ENCODE measurements at regions not wholly inside any gene's neighbourhood (a gene's known extent, or its start where the extent isn't known, plus 50 kb on each side); places are given as distances from the start of the nearest gene placed in this dataset.

DNA sequence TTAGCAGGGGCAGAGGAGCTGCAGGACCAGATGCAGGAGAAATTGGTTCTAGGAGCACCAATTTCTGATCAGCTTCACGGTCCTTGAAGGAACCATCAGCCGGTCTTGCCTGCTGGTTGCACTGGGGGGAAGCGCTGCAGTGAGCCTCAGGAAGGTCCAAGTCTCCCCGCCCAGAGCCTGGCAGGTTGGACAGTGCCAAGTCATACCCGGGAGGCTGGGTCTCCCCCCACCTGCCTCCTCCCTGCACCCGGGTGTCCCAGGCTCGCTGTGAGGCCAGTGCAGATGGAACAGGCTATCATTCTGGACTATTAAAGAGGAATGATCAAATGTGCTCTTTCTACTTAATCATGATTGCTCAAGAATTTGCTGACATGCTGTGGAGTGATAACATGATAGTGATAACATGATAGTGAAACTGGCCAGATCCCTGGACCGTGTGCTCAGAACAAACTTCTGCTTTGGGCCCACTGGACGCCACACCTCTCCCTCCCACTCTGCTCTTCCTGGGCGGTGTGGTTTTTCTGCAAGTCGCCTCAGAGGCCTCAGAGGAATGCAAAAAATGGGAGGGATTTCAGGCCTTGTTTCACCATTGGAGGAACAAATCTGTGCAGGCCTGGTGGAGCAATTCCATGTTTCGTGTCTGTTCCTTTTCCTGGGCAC, 236.0 kb downstream of the IRF8 start:
- Histone ChIP-seq H3K4me1 (ENCODE audit: control insufficient read depth, insufficient read depth, low read length, unreplicated experiment) (no peaks in the 10 kb centered on the region), H3K36me3 (ENCODE audit: insufficient read depth, low read length) (no peaks in the 10 kb centered on the region), H2AFZ (ENCODE audit: low read length, unreplicated experiment) (no peak overlapping the region), H3K27me3 (ENCODE audit: insufficient read depth, low read length) (no peaks in the 10 kb centered on the region), H3K79me2 (ENCODE audit: control insufficient read depth, insufficient read depth, low read length, unreplicated experiment) (no peaks in the 10 kb centered on the region), H3K27ac (ENCODE audit: low read depth, low read length) (no peak overlapping the region), H3K4me3 (ENCODE audit: low read depth, low read length) (no peak overlapping the region)

DNA sequence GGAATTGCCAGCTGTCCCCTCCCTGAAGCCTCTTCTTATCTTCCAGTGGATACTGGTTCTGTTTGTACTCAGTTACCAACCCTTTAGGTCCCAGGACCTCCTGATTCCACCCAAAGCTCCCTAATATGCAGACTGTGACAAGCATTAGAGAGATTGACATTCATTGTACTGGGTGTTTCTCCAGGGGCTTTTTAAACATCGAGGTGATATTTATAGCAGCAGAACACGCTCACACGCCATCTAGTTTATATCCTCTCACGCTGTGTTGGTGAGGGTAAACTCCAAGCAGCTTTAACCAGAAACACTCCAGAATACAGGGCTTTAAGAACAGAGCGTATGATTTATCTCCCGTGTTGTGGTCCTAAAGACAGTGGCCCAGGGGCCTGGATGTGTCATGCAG, 238.4 kb downstream of the IRF8 start:
- H3K27ac ChIP-seq (ENCODE audit: low read depth, low read length) = no peak overlapping the region
- H3K36me3 ChIP-seq (ENCODE audit: insufficient read depth, low read length) = no peaks in the 10 kb centered on the region
- H3K4me3 ChIP-seq (ENCODE audit: low read depth, low read length) = no peak overlapping the region
- H3K27me3 ChIP-seq (ENCODE audit: insufficient read depth, low read length) = no peaks in the 10 kb centered on the region
- H3K79me2 ChIP-seq (ENCODE audit: control insufficient read depth, insufficient read depth, low read length, unreplicated experiment) = no peaks in the 10 kb centered on the region
- no peak overlapping the region for H2AFZ ChIP-seq (ENCODE audit: low read length, unreplicated experiment)
- H3K4me1 ChIP-seq (ENCODE audit: control insufficient read depth, insufficient read depth, low read length, unreplicated experiment) = no peaks in the 10 kb centered on the region

DNA sequence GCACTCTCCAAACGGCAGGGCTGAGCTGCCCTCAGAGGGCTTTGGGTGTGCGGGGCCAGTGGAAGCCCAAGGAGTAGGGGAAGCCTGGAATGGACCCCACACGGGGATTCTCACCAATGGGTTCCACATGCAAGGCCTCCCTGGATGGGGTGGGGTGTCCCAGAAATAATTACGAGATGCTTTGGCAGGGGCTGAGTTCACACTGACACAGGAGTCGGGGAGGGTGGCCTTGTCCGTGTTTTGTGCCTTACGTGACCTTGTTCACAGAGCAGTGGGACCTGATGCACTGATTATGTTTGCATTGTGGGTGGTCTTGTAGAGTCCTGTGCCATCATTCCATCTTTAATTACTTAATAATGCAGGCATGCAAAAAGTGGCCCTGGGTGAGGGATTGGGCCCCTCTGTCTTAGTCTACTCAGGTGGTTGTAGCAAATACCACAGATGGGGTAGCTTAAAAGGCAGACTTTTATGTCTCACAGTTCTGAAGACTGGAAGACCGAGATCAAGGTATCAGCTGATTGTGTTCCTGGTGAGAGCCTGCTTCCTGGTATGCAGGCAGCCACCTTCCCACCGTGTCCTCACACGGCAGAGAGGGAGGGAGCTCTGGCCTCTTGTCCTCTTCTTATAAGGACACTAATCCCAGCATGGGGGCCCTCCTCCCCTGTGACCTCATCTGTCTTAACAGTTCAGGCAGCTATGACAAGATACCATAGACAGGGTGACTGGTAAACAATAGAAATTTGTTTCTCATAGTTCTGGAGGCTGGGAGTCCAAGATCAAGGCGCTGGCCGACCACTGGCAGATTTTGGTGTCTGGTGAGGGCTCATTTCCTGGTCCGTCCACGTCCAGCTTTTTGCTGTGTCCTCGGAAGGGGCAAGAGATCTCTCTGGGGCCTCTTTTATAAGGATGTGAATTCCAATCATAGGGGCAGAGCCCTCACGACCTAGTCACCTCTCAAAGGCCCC, 239.4 kb downstream of the IRF8 start:
- no peaks in the 10 kb centered on the region for H3K79me2 ChIP-seq (ENCODE audit: control insufficient read depth, insufficient read depth, low read length, unreplicated experiment)
- no peaks in the 10 kb centered on the region for H3K36me3 ChIP-seq (ENCODE audit: insufficient read depth, low read length)
- no peak overlapping the region for H3K27ac ChIP-seq (ENCODE audit: low read depth, low read length)
- no peaks in the 10 kb centered on the region for H3K4me1 ChIP-seq (ENCODE audit: control insufficient read depth, insufficient read depth, low read length, unreplicated experiment)
- no peaks in the 10 kb centered on the region for H3K27me3 ChIP-seq (ENCODE audit: insufficient read depth, low read length)
- H3K4me3 ChIP-seq (ENCODE audit: low read depth, low read length) = no peak overlapping the region
- no peak overlapping the region for H2AFZ ChIP-seq (ENCODE audit: low read length, unreplicated experiment)

DNA sequence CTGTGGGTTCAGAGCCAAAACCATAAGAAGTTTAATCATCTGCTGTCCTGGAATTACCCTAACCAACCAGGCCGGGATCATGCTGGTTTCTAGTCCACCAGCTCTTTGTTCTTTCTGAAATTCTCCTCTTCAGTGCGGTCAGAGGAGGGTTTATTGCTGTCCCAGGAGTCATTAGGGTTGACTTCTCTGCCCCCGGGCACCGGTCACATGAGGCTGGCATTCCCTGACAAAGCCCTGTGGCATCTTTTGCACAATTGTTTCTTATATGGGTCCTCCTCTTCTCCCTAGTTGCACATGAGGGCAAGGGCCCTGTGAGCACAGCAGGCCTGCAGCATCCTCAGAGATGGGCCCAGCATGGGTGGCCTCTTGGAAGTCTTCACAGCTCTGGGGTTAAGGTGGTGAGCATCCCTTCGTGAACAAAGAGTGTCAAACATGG, 243.9 kb downstream of the IRF8 start:
- no peak overlapping the region for H3K4me3 ChIP-seq (ENCODE audit: low read depth, low read length)
- no peak overlapping the region for H3K27ac ChIP-seq (ENCODE audit: low read depth, low read length)
- H2AFZ ChIP-seq (ENCODE audit: low read length, unreplicated experiment) = no peak overlapping the region
- no peaks in the 10 kb centered on the region for H3K27me3 ChIP-seq (ENCODE audit: insufficient read depth, low read length)
- no peaks in the 10 kb centered on the region for H3K4me1 ChIP-seq (ENCODE audit: control insufficient read depth, insufficient read depth, low read length, unreplicated experiment)
- no peaks in the 10 kb centered on the region for H3K79me2 ChIP-seq (ENCODE audit: control insufficient read depth, insufficient read depth, low read length, unreplicated experiment)
- H3K36me3 ChIP-seq (ENCODE audit: insufficient read depth, low read length) = no peaks in the 10 kb centered on the region

DNA sequence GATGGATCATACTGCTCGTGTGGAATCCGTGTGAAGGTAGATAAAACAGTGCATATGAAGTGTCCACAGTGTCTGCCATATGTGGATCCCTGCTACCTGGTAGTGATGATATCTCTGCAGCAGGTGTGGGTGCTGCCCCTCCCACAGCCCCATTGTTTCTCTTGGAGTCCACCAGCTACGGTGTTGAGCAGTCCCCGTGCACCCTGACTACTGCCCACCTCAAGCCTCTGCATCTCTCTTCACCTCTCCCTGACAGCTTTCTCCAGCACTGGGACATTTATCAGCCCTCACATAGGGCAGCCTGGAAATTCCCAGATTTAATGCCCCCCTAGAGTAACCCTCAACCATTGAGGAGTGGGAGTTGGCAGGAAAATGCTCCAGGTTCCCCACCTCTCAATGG, 244.7 kb downstream of the IRF8 start:
- no peak overlapping the region for H3K4me3 ChIP-seq (ENCODE audit: low read depth, low read length)
- no peaks in the 10 kb centered on the region for H3K27me3 ChIP-seq (ENCODE audit: insufficient read depth, low read length)
- H3K27ac ChIP-seq (ENCODE audit: low read depth, low read length) = no peak overlapping the region
- H2AFZ ChIP-seq (ENCODE audit: low read length, unreplicated experiment) = no peak overlapping the region
- H3K4me1 ChIP-seq (ENCODE audit: control insufficient read depth, insufficient read depth, low read length, unreplicated experiment) = no peaks in the 10 kb centered on the region
- H3K79me2 ChIP-seq (ENCODE audit: control insufficient read depth, insufficient read depth, low read length, unreplicated experiment) = no peaks in the 10 kb centered on the region
- H3K36me3 ChIP-seq (ENCODE audit: insufficient read depth, low read length) = no peaks in the 10 kb centered on the region

DNA sequence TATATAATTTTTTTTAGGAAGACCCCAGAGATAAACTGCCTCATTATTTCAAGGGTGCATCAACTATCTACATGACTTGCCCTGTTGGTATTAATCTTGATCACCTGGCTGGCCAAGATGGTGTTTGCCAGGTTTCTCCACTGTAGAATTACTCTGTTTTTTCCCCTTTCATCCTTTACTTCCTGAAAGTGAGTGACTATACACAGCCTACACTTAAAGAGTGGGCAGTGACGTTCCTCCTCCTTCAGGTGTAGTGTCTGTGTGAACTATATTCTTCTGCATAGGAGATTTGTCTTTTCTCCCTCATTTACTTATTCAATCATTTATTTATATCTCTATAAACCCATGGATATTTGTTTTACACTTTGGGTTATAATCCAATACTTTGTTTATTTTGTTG, 246.7 kb downstream of the IRF8 start:
- no peak overlapping the region for H3K4me3 ChIP-seq (ENCODE audit: low read depth, low read length)
- H3K4me1 ChIP-seq (ENCODE audit: control insufficient read depth, insufficient read depth, low read length, unreplicated experiment) = no peaks in the 10 kb centered on the region
- no peak overlapping the region for H2AFZ ChIP-seq (ENCODE audit: low read length, unreplicated experiment)
- no peaks in the 10 kb centered on the region for H3K79me2 ChIP-seq (ENCODE audit: control insufficient read depth, insufficient read depth, low read length, unreplicated experiment)
- no peaks in the 10 kb centered on the region for H3K36me3 ChIP-seq (ENCODE audit: insufficient read depth, low read length)
- peaks cover 12% of the 10 kb centered on the region for H3K27me3 ChIP-seq (ENCODE audit: insufficient read depth, low read length)
- H3K27ac ChIP-seq (ENCODE audit: low read depth, low read length) = no peak overlapping the region

DNA sequence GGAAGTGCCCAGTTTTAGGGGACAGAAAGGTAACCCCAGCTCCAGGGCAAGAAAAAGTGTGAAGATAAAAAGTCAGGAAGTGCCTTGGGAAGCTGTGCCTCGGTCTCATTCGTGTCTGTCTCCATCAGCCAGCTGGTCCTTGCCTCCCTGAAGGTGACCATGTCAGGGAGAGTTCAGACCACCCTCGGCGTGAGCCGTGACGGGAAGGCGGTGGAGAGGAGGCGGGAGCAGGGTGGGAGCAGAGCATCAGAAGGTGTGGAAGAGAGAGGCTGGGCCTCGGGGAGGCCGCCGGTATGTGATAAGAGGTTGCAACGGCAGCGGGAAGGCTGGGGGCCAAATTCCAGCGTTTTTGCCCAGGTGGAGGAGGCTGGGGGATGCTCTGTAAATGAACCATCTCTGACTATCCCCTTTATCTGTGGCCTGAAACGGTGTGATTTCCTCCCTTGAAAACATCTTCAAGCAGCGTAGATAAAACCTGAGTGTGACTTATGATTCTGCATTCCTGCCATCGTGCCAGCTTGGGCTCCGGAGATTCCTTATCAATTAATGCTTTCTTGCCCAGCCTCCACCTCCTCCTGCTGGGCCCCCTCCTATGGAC, 251.8 kb downstream of the IRF8 start:
- Histone ChIP-seq H3K27ac (ENCODE audit: low read depth, low read length) (no peak overlapping the region), H3K4me1 (ENCODE audit: control insufficient read depth, insufficient read depth, low read length, unreplicated experiment) (no peaks in the 10 kb centered on the region)

DNA sequence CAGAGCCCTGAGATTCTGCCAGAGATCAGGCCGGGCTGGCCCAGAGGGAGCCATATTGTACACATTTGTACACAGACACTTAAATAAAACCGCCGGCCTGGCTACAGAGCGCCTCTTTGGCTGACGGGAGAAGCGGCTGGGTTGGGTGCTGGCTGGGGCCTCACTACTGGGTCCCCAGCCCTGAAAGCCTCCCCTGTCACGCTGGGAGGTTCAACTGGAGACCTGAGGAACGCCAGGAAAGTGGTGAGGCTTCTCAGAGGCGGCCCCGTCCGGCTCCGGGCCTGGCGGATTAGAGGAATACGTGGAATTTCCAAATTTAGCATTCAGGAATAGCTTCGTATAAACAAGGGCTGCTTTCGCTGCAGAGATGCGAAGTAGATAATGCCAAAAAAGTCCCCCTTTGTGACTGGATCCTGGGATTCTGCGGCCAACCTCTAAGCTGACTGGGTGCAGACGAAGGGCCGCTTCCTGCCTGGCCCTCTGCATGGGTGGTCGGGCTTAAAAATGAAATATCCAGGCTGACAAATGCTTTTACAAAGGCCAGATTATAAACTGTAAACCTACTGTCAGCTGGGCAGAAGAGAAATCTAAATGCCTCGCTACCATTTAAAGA, 252.4 kb downstream of the IRF8 start:
- Histone ChIP-seq H3K36me3 (ENCODE audit: insufficient read depth, low read length) (no peaks in the 10 kb centered on the region), H3K4me1 (ENCODE audit: control insufficient read depth, insufficient read depth, low read length, unreplicated experiment) (no peaks in the 10 kb centered on the region), H3K27ac (ENCODE audit: low read depth, low read length) (no peak overlapping the region), H3K27me3 (ENCODE audit: insufficient read depth, low read length) (peaks cover 38% of the 10 kb centered on the region), H3K79me2 (ENCODE audit: control insufficient read depth, insufficient read depth, low read length, unreplicated experiment) (no peaks in the 10 kb centered on the region), H2AFZ (ENCODE audit: low read length, unreplicated experiment) (no peak overlapping the region), H3K4me3 (ENCODE audit: low read depth, low read length) (no peak overlapping the region)

More for the DNA sequence above, 251.8 kb downstream of the IRF8 start:
- Histone ChIP-seq H3K4me3 (ENCODE audit: low read depth, low read length) (no peak overlapping the region), H3K79me2 (ENCODE audit: control insufficient read depth, insufficient read depth, low read length, unreplicated experiment) (no peaks in the 10 kb centered on the region), H3K27me3 (ENCODE audit: insufficient read depth, low read length) (peaks cover 33% of the 10 kb centered on the region), H3K36me3 (ENCODE audit: insufficient read depth, low read length) (no peaks in the 10 kb centered on the region), H2AFZ (ENCODE audit: low read length, unreplicated experiment) (no peak overlapping the region)

DNA sequence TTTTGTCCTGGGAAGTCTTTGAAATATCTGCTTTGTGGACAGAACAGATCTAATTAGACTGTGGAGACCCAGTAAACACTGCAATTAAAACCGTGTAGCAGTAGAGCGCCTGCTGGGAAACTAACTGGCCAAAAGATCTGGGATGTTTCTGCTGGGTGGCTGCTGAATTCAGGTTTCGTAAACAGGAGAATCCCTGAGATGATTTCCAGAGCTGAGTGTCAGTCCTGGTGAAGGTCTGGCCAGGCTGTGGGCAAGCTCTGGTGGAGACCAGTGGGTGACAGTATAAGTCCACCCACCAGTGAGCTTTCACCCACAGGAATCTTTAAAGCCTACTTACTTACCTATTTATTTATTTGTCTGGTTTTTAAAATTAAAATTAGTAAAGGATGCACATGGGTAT, 257.2 kb downstream of the IRF8 start:
- H3K36me3 ChIP-seq (ENCODE audit: insufficient read depth, low read length) = no peaks in the 10 kb centered on the region

DNA sequence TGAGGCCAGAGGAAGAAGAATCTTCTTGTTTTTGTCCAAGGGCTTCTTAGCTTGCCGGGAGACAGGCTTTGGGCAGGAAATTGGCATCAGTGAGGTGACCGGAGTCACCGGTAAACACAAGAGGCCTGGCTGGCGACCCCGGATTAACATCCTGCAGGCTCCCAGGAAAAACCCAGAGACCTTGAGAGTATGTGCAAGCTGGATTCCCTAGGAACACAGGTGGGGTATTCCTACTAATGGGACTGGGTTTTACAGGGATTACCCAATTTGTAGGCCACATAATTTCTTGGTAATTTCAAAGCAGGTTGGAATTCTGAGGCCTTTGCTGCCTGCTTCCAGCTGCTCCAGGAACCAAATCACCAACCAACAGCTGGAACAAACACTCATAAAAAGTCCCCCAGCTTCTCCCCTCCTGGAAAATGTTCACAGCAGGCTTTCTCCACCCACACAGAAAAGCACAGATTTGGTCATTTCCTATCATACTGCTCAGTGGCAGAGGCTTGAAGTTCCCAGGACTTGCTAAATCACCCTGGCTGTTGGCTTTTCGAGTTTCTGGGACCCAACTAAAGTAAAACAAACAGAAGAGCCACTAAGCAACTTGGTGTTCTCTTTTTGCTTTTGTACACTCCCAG, 258.8 kb downstream of the IRF8 start:
- H3K27ac ChIP-seq (ENCODE audit: low read depth, low read length) = no peak overlapping the region
- peaks cover 10% of the 10 kb centered on the region for H3K27me3 ChIP-seq (ENCODE audit: insufficient read depth, low read length)
- no peak overlapping the region for H2AFZ ChIP-seq (ENCODE audit: low read length, unreplicated experiment)
- no peaks in the 10 kb centered on the region for H3K36me3 ChIP-seq (ENCODE audit: insufficient read depth, low read length)
- H3K4me3 ChIP-seq (ENCODE audit: low read depth, low read length) = no peak overlapping the region
- H3K79me2 ChIP-seq (ENCODE audit: control insufficient read depth, insufficient read depth, low read length, unreplicated experiment) = no peaks in the 10 kb centered on the region
- H3K4me1 ChIP-seq (ENCODE audit: control insufficient read depth, insufficient read depth, low read length, unreplicated experiment) = no peaks in the 10 kb centered on the region

More for the DNA sequence above, 257.2 kb downstream of the IRF8 start:
- Histone ChIP-seq H3K27me3 (ENCODE audit: insufficient read depth, low read length) (peaks cover 21% of the 10 kb centered on the region), H3K79me2 (ENCODE audit: control insufficient read depth, insufficient read depth, low read length, unreplicated experiment) (no peaks in the 10 kb centered on the region), H3K4me1 (ENCODE audit: control insufficient read depth, insufficient read depth, low read length, unreplicated experiment) (no peaks in the 10 kb centered on the region), H3K27ac (ENCODE audit: low read depth, low read length) (no peak overlapping the region), H2AFZ (ENCODE audit: low read length, unreplicated experiment) (no peak overlapping the region), H3K4me3 (ENCODE audit: low read depth, low read length) (no peak overlapping the region)
